GM21529 (cell line): ENCODE measurements at regions not wholly inside any gene's neighbourhood (a gene's known extent, or its start where the extent isn't known, plus 50 kb on each side); places are given as distances from the start of the nearest gene placed in this dataset.
A peak's percentile ranks its signal among the peaks of the same experiment; 100 is the strongest.

Source experiments
- ATAC-seq: cut with Tn5 transposase; IDR thresholded peaks from one replicate; pipeline ENCODE4 v1.9.1; 2021; ENCODE audit not compliant: unreplicated experiment

DNA sequence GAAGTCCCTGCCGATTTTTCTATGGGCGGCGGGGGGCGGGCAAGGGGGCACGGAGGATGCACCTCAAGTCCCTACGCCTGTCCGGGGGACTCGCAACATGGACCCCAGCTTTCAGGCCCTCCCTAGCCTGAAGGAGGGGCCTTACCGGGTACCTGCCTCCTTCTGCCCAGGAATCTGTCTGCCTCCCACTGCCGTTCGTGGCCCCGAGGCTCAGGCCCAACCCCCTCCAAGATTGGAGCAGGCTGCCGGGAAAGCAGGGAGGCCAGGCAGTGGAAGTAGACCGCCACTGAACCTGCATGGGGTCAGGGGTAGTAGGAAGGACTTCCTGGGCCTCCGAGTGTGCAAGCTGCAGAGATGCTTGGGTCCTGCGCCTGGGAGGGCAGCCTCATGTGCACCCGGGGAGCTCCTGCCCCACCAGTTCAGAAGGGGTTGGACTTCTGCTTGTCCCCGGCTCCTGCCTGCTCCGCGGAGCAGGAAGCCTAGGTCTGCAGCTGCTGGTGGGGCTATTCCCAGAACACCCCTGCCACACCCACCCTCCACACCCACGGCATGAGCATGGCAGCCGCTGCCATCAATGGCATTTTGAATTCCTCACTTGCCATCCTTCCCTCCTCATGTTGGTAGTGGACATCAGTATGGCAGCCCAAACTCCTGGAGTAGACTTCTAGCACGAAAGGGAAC is 1312.7 kb upstream of the ACO1 start:
- no peak for ATAC-seq

DNA sequence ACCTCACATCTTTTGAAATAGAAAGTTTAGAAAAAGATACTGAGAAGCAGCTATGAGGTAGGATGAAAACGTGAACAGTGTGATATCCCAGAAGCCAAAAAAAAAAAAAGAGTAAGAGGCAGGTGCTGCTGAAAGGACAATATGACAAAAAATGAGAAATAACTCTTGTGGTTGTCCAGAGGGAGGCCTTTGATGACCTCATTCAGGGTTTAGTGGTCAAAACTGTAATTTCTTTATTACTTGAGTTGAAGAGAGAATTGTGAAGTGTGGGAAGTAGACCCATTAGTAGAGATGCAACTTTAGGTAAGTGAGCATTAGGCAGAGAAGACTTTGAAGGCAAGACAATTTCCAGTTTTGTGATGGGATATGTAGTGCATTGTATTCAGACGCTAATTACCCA is 1306.3 kb upstream of the ACO1 start:
- peak; percentile 62 for ATAC-seq

DNA sequence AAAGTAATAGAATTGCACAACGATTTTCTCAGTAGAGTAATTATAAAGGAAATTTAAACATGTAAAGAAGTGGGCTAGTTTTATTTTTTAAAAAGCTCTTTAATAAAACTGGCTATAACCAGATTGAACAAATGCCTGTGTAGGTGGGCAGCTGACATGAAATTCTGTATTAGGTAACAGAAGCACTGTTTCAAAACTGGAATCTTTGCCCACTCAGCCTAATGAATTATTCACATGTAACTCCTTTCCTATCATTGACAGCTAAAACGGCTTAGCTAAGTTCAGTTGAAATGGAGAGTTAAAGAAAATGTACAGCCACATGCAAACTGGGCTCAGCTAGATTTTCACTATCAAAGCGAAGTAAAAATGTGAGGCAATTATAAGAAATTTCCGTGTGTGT is 1300.1 kb upstream of the ACO1 start:
- no peak for ATAC-seq

DNA sequence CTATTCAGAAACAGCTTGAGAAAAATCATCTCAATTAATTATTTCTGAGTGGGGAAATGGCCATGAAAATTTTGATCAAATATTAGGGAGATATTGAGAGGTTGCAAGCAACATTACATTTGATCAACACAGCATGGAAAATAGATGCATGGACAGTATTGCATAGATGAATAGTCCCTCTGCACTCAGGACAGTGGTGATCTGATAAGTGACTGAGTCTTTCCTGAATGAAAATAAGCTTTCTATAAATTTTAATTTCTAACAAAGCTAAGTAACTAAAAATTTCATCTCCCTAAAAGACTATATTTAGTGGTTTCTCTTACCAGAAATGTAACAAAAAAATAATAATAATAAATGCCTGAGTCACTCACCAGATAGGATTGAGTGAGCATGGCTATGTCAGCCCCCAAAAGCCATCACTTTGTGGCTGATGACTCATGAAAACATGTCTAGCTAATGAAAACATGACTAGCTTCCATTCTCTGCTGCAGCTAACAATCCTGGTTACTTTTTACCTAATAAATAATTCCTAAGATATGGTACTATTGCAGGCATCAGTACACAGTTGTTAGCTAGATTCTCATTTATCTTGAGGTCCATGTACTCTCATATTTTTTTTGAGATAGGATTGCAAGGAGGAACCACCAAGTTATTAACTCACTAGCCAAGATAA is 1294.8 kb upstream of the ACO1 start:
- no peak for ATAC-seq

DNA sequence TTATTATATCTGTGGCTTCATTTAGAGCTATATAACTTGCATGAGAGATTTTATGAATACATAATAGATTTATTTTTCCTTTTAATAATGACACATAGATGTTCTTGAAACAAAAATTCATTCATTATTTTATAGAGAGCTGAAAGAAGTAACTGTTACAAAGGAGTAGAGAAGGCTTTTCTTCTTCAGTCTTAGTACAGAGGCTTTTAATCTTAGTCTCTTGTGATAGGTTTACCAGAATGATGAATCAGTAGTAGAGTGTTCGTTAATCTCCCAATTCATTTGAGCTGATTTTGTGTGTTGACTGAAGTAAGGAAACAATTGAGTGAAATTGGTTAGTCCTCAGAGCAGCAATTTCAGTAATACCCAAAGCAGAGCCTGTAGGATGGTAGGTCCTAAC is 1284.1 kb upstream of the ACO1 start:
- no peak for ATAC-seq

DNA sequence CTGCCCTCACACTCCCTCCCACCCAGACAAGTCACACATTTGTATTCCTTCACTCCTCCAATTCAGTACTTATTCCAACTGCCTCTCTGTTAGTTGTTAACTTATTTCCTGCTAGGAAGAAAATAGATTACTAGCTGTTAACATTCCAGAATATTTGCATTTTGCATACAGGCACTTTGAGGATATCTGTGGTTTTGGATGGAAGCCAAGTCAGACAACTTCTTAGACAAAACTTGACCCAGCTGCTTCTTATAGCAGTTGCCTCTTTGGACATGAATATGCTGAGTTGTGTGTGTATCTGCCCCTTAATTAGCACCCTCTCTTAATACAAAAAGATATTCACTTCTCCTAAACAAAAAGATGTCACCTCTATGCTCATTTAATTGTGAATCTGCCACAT is 1280.6 kb upstream of the ACO1 start:
- no peak for ATAC-seq

DNA sequence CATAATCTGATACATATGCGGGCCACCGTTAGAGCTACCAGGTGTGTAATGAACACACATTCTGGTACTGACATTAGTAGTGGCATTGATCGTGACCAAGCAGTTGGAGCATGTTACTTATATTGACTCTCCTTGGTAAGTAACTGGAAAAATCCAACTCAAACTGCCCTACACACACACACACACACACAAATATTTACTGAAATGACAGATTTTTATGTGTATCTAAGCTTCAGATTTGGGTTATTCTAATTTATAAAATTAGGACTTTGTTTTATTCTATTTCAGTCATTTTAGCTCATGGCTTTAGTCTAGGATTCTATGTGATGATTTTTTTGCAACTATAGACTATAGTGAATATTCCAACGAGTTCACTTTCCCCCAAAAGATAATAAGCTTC is 1280.2 kb upstream of the ACO1 start:
- ATAC-seq = no peak

DNA sequence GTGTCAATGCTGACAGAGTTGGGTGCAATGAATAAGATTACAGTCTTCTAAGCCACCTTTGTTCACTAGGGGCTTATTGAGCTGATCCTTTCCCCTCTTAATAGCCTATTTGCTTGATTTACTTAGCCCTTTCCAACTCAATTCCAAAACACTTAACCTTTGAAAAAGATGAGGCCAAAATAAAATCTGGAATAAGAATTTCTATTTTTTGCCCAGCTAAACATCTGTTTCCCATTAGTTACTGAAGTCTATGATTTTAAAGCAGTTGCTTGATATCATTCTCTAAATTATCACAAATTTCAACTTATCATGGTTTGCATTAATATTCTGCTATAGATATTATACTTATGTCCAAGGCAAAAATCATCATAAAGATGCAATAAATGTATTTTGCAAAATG is 1272.0 kb upstream of the ACO1 start:
- ATAC-seq = no peak

DNA sequence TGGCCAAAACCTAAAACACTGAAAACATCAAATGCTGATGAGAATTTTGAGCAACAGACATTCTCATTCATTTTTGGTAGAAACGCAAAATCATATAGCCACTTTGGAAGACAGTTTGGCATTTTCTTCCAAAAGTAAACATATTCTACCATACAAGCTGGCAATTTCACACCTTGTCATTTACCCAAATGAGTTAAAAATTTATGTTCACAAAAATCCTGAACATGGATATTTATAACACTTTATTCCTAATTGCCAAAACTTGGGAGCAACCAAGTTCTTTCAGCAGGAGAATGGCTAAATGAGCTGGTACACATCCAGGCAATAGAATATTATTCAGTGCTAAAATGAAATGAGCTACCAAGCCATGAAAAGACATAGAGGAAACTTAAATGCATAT is 1270.1 kb upstream of the ACO1 start:
- ATAC-seq = no peak

DNA sequence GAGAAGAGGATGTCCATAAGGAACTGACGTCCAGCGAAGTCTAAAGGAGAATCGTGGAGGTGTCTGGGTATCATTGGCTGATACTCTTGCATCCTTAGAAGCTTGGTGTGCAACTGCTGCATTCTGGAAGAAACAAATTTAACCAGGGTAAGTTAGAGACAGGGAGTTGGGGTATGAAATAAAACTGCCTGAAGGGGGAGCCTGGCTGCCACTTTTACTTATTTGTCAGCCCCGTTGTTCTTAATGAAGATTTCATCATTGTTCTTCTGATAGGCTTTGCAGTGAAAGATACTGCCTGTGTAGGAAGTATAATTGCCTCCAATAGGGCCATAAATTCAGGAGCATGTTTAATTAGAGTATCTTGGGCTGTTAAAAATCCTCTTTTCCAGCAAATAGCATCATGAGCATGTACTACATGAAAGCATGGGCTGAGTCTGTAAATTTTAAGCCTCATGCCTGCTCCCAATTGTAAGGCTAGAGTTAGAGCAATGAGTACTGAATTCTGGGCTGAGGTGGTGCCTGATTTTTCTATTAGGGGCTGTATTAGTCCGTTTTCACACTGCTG is 1264.5 kb upstream of the ACO1 start:
- ATAC-seq = peak; percentile 84

DNA sequence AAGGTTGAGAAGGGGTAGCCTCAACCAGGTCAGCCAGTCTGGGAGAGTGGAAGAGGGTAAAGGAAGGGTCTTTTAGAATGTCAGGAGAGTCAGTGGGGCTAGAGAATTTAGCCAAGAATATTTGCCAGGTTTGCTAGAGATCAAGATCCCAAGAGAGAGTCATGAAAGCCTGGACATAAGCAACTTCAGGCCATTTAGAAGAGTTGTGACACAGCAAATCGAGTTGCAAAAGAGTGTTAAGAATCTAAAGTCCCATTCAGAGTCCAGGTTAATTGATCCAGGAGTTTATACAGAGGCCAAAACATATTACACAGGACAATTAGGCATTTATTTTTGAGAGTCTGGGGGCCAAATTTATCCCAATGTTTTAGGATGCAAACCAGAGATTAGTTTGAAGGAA is 1260.1 kb upstream of the ACO1 start:
- no peak for ATAC-seq

DNA sequence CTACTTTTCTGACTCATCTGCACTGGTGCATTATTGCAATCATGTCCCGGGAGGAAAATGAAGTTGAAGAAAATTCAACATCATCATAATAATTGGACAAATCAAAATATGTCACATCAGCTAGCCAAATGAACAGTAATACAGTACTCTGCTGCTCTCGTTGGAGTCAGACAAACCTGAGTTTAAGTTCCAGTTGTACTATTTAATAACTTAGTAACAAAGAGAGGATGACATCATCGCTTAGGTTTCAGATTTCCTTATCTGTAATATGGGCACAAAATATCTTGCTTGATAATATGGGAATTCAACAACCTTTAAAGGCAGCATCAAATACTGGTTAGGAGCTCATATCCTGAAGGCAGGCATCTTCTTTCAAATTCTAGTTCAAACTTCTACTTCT is 1248.9 kb upstream of the ACO1 start:
- ATAC-seq = no peak

DNA sequence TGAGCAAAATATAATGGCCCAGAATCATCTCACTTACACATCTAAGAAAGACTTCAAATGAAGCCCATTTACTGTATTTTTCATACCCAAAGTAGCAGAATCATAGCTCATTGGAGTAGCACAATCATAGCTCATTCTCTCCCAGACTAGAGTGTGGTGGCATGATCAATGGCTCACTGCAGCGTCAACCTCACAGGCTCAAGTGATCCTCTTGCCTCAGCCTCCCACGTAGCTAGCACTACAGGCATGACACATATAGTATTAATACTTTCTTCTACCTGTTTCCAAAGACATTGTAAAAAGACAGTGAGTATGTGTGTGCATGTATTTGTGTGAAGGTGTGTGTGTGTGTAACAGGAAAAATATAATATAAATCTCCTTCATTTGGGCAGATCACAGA is 1247.9 kb upstream of the ACO1 start:
- ATAC-seq = no peak

DNA sequence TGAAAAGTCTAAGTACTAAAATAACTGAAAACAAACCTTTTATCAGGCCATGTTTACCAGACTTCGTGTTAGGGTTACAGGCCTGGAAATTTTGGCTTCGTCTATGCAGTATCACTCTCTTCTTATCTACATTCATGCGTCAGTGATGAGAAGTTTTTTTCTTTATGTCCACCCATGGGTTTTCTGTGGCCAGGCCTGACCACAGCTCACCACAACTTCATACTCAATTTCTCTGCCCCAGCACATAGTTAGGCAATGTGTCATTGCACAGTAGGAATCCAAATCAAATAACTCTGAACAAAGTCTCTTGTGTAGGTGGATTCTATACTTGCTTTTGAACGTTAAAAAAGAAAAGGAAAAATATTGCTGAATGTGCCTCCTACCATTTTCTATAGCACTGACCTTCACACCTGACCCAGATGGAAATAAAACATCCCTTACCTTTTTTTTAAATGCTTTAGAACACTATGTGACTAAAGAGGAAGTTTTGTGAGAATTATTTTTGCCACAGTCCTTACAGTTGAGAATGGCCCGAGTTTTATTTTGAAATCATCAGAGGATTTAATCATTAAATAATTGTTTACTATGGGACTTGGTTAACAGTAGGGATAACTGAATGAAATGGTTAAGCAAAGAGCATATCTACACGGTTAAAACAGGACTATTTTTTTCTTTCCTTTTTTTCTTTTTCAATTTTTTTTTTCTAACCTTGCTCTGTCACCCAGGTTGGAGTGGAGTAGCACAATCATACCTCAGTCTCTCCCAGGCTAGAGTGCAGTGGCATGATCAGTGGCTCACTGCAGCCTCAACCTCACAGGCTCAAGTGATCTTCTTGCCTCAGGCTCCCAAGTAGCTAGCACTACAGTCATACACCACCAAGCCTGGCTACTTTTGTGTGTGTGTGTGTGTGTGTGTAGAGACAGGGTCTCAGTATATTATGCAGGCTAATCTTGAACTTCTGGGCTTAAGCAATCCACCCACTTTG is 1247.0 kb upstream of the ACO1 start:
- ATAC-seq = no peak

DNA sequence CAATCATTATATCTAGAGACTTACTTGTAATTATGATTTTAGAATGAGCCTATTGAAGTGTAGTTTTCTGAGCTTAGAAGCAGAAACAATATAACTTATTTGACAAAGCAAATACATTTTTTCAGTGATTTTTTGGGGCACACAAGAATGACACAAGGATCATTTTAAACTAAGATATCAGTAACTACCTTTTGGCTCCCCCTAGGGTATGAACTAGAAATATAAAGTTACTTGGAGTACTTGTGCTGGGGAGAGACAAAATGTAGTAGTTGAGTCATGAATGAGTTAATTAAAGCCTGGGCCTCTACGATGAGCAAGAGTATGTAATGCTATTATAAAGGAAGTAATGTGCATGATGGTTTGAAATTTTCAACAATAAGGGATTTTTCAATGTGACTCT is 1244.1 kb upstream of the ACO1 start:
- no peak for ATAC-seq

DNA sequence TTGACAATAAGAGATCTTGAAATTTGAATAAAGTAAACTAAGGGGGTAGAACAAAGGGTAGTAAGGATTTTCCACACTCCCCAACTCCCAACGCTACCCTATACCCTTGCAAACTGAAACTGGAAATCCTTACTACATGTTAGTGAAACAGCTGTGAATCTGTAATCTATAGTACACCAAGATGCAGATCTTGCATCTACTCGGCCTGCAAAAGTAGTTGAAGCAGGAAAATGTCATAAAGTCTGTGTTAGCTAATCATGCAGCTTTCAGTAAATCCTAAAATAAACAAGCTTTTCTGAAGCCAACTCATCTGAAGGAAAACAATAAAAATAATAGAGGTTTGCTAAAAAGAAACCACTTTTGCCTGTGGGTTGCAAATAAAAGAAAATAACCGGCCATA is 1242.0 kb upstream of the ACO1 start:
- ATAC-seq = no peak

DNA sequence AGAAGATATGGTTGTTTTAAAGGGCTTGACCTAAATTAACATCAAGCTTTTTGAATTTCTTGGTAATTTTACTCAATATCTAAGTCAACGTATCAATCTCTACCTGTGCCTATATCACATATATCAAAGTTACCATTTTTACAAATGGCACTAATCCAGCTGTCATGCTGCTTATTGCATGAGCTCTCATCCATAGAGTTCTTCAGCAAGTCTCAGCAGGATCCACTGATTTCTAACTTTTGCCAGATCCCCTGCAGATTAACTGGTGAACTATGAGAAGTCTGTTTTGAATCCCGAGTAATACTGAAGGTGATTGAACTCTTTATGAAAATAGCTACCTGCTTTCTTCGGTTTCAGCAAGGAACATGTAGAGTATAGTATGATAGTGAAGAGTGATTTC is 1239.8 kb upstream of the ACO1 start:
- ATAC-seq = no peak

DNA sequence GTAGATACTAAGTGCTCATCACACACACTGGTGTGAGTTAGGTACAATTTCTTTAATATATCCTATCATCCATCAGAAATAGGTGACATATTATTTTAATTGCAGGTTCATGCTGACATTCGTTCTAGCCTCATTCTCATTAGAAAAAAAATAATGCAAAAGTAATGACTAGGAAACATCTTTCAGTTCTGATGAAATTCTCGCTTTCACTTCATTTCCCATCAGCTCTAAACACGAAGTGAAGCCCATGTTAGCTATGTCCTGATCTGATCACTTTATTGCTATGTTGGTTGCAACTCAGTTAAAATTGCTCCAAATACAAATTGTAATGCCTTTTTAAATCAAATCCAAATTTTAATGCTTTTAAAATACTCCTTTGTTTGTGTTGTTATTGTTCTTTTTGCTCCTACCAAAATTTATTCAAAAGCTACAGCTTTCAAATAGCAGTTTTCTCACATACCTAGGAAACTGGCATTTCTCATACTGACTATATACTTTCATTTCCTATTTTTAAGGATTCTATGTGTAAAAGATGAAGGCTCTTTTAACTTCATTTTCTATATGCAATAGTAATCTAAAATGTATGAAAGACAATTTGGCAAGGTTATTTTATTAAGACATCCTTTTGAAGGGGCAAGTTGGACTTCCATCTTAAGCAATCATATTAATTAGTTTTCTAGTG is 1237.8 kb upstream of the ACO1 start:
- ATAC-seq = peak; percentile 91

DNA sequence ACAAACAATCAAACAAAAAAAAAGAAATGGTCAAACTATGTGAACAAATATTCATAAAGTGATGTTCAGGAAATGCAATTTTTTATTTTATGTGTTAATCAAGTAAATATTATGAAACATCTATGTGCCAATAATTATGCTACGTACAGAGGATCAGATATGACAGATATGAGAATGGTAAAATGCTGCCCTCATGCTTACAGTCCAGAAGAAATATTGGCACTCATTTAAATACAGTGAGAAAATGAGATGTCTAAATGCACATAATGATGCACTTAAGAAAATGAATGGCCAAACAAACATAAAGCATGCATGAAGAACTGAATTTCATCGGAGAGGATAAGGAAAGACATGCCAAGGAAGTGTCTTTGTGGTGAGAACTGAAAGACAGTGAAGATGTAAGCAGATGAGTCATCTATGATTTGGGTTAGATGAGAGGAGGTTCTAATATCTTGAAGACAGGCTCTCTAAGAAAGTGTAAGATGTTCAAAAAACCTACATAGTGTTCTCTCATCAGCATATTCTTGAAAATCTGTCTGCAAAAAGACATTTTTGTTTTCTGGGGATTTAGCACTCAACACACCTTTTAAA is 1231.1 kb upstream of the ACO1 start:
- ATAC-seq = no peak

DNA sequence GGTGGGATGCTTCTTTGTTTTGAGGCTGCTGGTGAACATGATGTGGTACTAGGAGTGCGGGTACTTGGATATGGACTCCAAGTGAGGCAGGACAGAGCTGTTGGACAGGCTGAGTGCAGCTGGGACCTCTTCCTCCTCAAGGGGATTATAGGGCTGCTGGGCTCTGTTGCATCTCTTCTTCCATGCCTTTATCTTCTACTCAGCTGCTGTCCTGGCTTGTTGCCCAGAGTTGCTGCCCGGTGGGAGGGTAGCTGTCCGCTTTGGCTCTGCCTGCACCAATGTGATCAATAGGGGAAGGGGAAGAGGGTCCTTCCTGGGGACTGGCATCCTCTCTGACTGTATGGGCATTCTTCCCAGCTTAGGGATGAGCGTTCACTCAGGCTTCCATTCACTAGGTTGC is 1217.9 kb upstream of the ACO1 start:
- no peak for ATAC-seq

DNA sequence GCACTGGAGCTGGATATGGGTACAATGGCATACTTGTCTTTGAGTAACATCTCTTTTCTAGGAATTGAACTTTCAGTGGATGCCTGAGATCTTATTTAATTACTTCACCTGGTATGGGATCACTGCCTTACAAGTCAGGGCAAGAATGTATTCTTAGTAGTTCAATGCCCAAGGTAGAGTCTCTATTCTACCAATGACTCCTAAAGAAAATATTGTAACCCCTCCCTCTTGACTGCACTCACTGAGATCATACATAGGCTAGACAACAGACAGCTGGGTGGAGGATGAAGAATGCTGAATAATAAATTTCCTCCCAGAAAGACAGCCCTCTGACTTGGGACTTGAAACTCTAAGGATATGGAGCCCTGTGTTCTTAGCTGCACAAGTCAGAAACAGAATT is 1216.3 kb upstream of the ACO1 start:
- no peak for ATAC-seq
